MCF 10A (cell line): ENCODE measurements at regions not wholly inside any gene's neighbourhood (a gene's known extent, or its start where the extent isn't known, plus 50 kb on each side); places are given as distances from the start of the nearest gene placed in this dataset.

Source experiments
- BruUV-seq: library from RNA; stranded (reverse); fragments of 400-500 nt; replicated peaks from 2 replicates; lab custom pipeline; 2021; lab: Mats Ljungman, UMichigan
- CTCF ChIA-PET: fragments of 300-600 bp; sonication (Branson Sonifier 250); formaldehyde crosslinking; extraction: SDS; loops from one replicate; lab custom pipeline; 2021; ENCODE audit warnings: antibody characterized with exemption, inconsistent platforms; lab: Yijun Ruan, JAX
- POLR2A ChIA-PET: fragments of 300-600, 350-650 bp; sonication (Branson Sonifier 250); formaldehyde crosslinking; extraction: SDS; loops from one replicate; lab custom pipeline; 2020; ENCODE audit warnings: antibody characterized with exemption, inconsistent platforms; lab: Yijun Ruan, JAX
- DNase-seq: peaks from one replicate; pipeline ENCODE4 v3.0.0-alpha.2; 2018; ENCODE audit not compliant: unreplicated experiment
- H3K27ac Mint-ChIP-seq: one replicate; pipeline ENCODE4 v1.8.0; 2022; ENCODE audit warnings: mild to moderate bottlenecking, low read depth, mixed read lengths; ENCODE audit not compliant: unreplicated experiment
- H3K27me3 Mint-ChIP-seq: one replicate; pipeline ENCODE4 v1.8.0; 2022; ENCODE audit warnings: mixed read lengths; ENCODE audit not compliant: insufficient read depth, unreplicated experiment
- H3K36me3 Mint-ChIP-seq: one replicate; pipeline ENCODE4 v1.8.0; 2022; ENCODE audit warnings: mild to moderate bottlenecking, moderate library complexity, mixed read lengths; ENCODE audit not compliant: insufficient read depth, unreplicated experiment
- H3K4me1 Mint-ChIP-seq: one replicate; pipeline ENCODE4 v1.8.0; 2022; ENCODE audit warnings: mixed read lengths; ENCODE audit not compliant: insufficient read depth, unreplicated experiment
- H3K4me3 Mint-ChIP-seq: one replicate; pipeline ENCODE4 v1.8.0; 2022; ENCODE audit warnings: mild to moderate bottlenecking, moderate library complexity, mixed read lengths; ENCODE audit not compliant: unreplicated experiment
- H3K9me3 Mint-ChIP-seq: one replicate; pipeline ENCODE4 v1.8.0; 2022; ENCODE audit warnings: mixed read lengths; ENCODE audit not compliant: unreplicated experiment
- CTCF ChIP-seq: fragments of 200-600 bp; IDR thresholded peaks from one replicate; pipeline ENCODE4 v1.8.0; 2022; ENCODE audit warnings: antibody characterized with exemption, mild to moderate bottlenecking; ENCODE audit not compliant: unreplicated experiment
- intact Hi-C: fragments of 100-400 bp; cut with micrococcal nuclease; formaldehyde crosslinking; loops from 2 replicates; pipeline ENCODE4 v1.14.1; 2022

GRCh38 chr13:29689548-29689947 is 94.1 kb upstream of the SLC7A1 start:
- H3K9me3 Mint-ChIP-seq: no peaks in the 10 kb centered on the region
- no peaks in the 10 kb centered on the region for H3K36me3 Mint-ChIP-seq
- H3K4me1 Mint-ChIP-seq: peaks cover 5% of the 10 kb centered on the region
- no peak overlapping the region for H3K27ac Mint-ChIP-seq
- no peak for TF ChIP-seq CTCF
- intact Hi-C loops: no loop called here
- BruUV-seq: no TSS peak
- no peak overlapping the region for H3K4me3 Mint-ChIP-seq
- H3K27me3 Mint-ChIP-seq: no peaks in the 10 kb centered on the region
- ChIA-PET POLR2A (no interaction called here), CTCF (no interaction called here)
- DNase-seq: no peak

- CTCF ChIA-PET: interaction anchor here (0.8 to 1.4 kb wide), 2 partner anchors 11 to 181 kb away, joined by 3 read pairs; no protein-coding TSS in a partner anchor
- Mint-ChIP-seq H3K27ac (no peak overlapping the region), H3K27me3 (no peaks in the 10 kb centered on the region), H3K9me3 (no peaks in the 10 kb centered on the region), H3K4me3 (no peak overlapping the region), H3K36me3 (no peaks in the 10 kb centered on the region), H3K4me1 (no peaks in the 10 kb centered on the region)
- BruUV-seq: no TSS peak
- POLR2A ChIA-PET: interaction anchor here (0.6 to 0.7 kb wide), 2 partner anchors 61 to 76 kb away, joined by 3 to 4 read pairs; no protein-coding TSS in a partner anchor
- intact Hi-C loops: no loop called here
- TF ChIP-seq CTCF: no peak
- DNase-seq: no peak
Measured at GRCh38 chr13:29688193-29688592, 92.7 kb upstream of the SLC7A1 start.

GRCh38 chr13:29684441-29684840 is 89.0 kb upstream of the SLC7A1 start:
- ChIA-PET CTCF (interaction anchor here (0.7 kb wide), 1 partner anchor 59 kb away, joined by 3 read pairs; no protein-coding TSS in a partner anchor), POLR2A (no interaction called here)
- no TSS peak for BruUV-seq
- Mint-ChIP-seq H3K36me3 (no peaks in the 10 kb centered on the region), H3K9me3 (no peaks in the 10 kb centered on the region), H3K27ac (no peak overlapping the region), H3K27me3 (peaks cover 11% of the 10 kb centered on the region), H3K4me3 (no peak overlapping the region), H3K4me1 (no peaks in the 10 kb centered on the region)
- no peak for DNase-seq
- TF ChIP-seq CTCF: no peak
- intact Hi-C loops: no loop called here

GRCh38 chr13:29683041-29683440 is 87.6 kb upstream of the SLC7A1 start:
- DNase-seq: no peak
- intact Hi-C loops: no loop called here
- H3K27me3 Mint-ChIP-seq: peaks cover 11% of the 10 kb centered on the region
- H3K4me3 Mint-ChIP-seq: no peak overlapping the region
- H3K4me1 Mint-ChIP-seq: no peaks in the 10 kb centered on the region
- no TSS peak for BruUV-seq
- H3K27ac Mint-ChIP-seq: no peak overlapping the region
- no peaks in the 10 kb centered on the region for H3K36me3 Mint-ChIP-seq
- CTCF ChIA-PET: no interaction called here
- H3K9me3 Mint-ChIP-seq: no peaks in the 10 kb centered on the region
- no peak for TF ChIP-seq CTCF
- POLR2A ChIA-PET: interaction anchor here (1.0 to 1.9 kb wide), 2 partner anchors 11 to 175 kb away, joined by 3 to 8 read pairs; no protein-coding TSS in a partner anchor
